Left forelimb (tissue), 1 donor: ENCODE measurements at regions not wholly inside any gene's neighbourhood (a gene's known extent, or its start where the extent isn't known, plus 50 kb on each side); places are given as distances from the start of the nearest gene placed in this dataset.
"Not testable (repeated sequence)": the region's sequence is repeated elsewhere in the genome, so short reads cannot be mapped to it uniquely, and the experiment has no call there.

Source experiments
- DNase-seq: peaks from one replicate; pipeline ENCODE4 v3.0.0-alpha.2; 2018; ENCODE audit warnings: low spot score

- DNase-seq: no peak
Measured at GRCh38 chr6:144957236-144957937, 672.3 kb downstream of the UTRN start.

GRCh38 chr6:144969154-144969553 lies 684.0 kb downstream of the UTRN start:
- no peak for DNase-seq

- no peak for DNase-seq
Measured at GRCh38 chr6:144969602-144970272, 684.6 kb downstream of the UTRN start.

- DNase-seq: not testable (repeated sequence)
Measured at GRCh38 chr6:144977250-144977864, 692.2 kb downstream of the UTRN start.

GRCh38 chr6:144978208-144978607 lies 693.1 kb downstream of the UTRN start:
- no peak for DNase-seq

DNA sequence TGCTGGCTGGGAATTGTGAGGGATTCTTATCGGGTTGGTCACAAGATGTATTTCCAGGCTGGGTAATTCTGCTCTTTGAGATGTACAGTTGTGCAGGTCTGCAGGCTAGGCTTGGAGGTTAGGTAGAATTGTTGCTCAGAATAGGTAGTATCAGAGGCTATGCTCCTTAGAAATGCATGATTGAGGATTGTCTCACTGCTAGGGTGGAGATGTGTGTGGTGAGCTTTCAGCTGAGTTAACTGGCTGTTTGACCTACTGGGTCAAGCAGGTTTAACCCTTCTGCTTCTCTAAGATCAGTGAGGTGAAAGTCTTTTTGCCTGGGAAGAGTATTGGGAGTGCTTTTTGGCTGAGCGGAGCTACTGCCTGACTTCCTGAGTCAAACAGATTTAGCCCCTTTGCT lies 701.1 kb downstream of the UTRN start:
- no peak for DNase-seq

- DNase-seq: no peak
Measured at GRCh38 chr6:144989319-144990107, 704.4 kb downstream of the UTRN start.

- no peak for DNase-seq
Measured at GRCh38 chr6:144990784-144991183, 705.6 kb downstream of the UTRN start.

DNA sequence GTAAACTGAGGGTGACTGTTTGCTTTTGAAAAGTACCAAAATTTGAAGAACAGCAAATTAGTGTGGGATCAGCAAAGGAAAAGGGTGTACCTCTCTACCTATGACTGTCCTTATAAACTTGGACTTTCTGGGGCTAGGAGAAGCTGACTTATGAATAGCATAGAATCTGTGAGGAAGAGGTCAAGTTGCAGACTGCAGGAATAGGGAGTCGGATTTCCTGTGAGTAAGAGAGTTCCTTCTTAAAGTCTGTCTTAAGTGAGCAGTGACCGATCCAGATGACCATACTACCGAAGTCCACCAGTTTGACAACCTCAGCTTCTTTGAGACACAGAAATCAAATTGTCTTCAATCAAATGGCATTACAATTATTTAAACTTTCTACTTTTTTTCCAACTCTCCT lies 708.7 kb downstream of the UTRN start:
- DNase-seq: no peak

DNA sequence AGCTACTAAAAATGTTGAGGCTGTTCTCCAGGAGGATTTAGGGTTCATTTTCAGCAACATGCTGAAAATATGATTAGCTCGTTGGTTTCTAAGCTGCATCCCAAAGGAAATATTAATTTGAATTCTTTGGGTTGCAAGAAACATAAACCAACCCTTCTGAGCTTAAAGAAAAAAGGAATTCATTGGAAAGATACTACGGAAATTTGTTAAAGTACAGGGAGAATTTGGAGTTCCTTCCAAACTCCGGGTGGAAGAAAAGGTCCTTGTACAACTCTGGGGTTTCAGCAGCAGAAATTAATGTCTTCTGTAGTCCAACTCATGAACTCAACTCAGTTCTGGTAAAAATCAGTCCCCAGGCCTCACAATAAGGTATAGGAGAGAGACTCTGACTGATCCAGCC lies 712.9 kb downstream of the UTRN start:
- no peak for DNase-seq

GRCh38 chr6:144999127-144999526 lies 714.0 kb downstream of the UTRN start:
- no peak for DNase-seq

- DNase-seq: no peak
Measured at GRCh38 chr6:145003145-145003544, 718.0 kb downstream of the UTRN start.

DNA sequence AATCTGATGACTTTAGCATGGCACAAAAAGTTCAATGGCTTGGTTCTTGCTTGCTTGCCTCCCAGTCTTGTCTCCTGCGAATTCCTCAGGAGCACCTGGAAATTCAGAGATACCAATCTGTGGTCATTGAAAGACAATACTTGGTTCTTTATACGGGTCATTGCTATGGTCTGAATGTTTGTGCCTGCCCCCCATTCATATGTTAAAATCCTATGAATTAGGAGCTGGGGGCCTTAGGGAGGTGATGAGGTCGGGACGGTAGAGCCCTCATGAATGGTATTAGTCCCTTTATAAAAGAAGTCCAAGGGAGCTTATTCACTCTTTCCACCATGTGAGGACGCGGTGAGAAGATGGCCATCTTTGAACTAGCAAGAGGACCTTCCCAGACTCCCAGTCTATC lies 721.8 kb downstream of the UTRN start:
- DNase-seq: no peak

DNA sequence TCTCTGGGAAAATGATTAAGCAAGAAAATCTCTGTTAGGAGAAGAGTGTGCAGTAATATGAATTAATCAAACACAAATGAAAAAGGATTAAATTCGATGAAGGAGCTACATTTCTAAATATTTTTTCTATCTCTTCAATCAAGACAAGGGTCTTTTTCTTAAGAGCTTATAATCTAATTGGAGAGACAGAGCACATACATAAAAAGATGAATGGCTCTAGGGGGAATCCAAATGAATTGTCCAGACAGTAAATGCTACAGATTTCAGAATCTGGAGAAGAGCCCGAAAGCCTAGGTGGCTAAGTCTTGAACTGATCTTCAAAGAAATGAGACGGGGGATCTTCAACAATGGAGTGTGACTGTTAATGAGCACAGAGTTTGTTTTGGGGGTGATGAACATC lies 723.6 kb downstream of the UTRN start:
- DNase-seq: no peak

DNA sequence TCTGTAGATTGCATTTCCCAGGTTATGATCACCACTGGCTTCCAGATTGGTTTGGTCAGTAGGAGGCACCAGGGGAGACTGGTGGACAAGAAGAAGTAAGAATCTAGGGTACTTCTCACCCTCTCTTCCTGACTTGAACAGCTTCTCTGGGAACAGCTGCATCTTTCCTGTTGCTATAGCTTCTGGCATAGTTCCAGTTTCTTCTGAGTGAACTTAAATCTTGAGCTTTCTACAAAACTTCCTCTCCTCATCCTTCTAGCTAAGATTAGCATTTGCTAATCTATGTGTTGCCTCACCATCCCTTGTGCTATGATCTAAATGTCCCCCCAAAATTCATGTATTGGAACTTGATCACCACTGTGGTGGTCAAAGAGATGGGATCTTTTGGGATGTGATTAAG lies 724.6 kb downstream of the UTRN start:
- no peak for DNase-seq

DNA sequence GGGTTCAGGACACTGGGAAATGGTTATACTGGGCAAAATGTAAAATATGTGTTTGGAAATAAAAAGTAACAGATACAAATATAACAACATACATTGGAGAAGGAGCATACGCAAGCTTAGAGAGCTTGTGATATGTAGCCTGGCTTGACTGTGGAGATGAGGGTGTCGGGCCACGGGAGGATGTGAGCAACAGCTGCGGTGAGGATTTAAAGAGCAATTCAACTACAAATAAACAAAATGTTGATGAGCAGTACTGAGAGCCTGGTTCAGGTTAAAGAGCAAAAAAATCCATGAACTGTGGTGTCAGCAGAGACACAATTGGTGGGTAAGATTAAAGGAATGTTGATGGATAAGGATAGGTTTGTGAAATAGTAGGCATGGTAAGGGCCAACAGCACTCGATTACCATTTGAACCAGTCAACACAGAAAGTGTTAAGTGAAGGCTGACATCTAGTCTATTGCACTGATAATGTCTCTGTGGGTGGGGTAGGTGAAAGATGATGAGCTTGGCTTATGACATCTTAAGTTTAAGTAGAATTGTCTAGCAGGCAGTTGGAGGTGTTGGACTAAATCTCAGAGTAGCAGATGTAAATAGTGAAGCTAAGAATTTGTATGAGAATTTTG lies 723.2 kb downstream of the EPM2A start:
- DNase-seq: no peak

GRCh38 chr6:145015739-145016558 lies 719.4 kb downstream of the EPM2A start:
- no peak for DNase-seq

- DNase-seq: no peak
Measured at GRCh38 chr6:145017051-145017450, 718.3 kb downstream of the EPM2A start.

DNA sequence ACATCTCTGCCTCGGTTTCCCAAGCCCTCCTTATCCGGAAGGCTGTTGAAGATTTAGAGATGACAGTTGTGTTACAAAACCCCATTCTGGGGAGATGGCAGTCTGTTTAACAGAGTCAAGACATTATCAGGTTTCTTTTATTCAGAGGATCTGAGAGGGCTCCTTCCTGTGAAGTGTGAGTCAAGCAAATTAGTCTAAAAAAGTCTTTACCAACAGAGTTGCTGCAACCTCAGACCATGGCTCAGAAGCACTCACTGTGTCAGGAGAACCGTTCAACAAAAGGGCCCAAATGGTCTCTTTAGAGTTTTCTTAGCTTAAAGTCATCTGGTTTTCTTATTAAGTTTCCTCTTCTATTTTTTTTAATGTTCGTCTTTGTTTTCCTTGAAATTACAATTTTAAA lies 717.8 kb downstream of the EPM2A start:
- no peak for DNase-seq

DNA sequence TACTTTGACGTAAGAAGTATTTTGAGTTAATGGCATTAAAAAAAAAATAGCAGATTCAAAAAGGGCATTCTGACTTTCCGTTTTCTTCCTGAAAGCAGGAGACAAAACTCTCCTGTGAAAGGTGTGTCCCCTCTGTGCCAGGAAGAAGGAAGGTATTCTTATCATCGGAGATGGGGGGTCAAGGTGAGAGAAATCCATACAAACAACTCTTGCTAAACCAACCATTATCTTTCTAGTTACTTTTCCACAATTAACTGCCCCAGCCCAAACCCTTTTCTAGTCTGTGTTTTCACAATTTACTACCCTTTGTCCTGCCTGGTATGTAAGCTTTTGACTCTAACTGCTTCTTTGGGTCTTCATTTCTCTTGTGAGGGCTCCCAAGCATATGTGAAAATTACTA lies 717.3 kb downstream of the EPM2A start:
- DNase-seq: no peak

GRCh38 chr6:145020114-145020513 lies 715.2 kb downstream of the EPM2A start:
- no peak for DNase-seq
